Left ventricle myocardium inferior (tissue), 1 donor: ENCODE measurements at regions not wholly inside any gene's neighbourhood (a gene's known extent, or its start where the extent isn't known, plus 50 kb on each side); places are given as distances from the start of the nearest gene placed in this dataset.

Experiments used
- DNase-seq: peaks from one replicate; pipeline ENCODE4 v3.0.0-alpha.2; 2020
- H3K27ac ChIP-seq: fragments of 200-600 bp; replicated peaks from 2 replicates; pipeline ENCODE4 v1.8.0; 2021
- H3K27me3 ChIP-seq: fragments of 200-600 bp; 2 replicates; pipeline ENCODE4 v1.8.0; 2021; ENCODE audit warnings: low read depth
- H3K36me3 ChIP-seq: fragments of 200-600 bp; 2 replicates; pipeline ENCODE4 v1.8.0; 2021
- H3K4me1 ChIP-seq: fragments of 200-600 bp; 2 replicates; pipeline ENCODE4 v1.8.0; 2021
- H3K4me3 ChIP-seq: fragments of 200-600 bp; 2 replicates; pipeline ENCODE4 v1.8.0; 2021; ENCODE audit warnings: mild to moderate bottlenecking, moderate library complexity
- H3K9me3 ChIP-seq: fragments of 200-600 bp; replicated peaks from 2 replicates; pipeline ENCODE4 v1.8.0; 2021
- intact Hi-C: fragments of 100-400 bp; cut with micrococcal nuclease; formaldehyde crosslinking; loops from one replicate; pipeline ENCODE4 v1.11.0; 2022
- TF ChIP-seq, protein P1 (sequence below): fragments of 200-600 bp; IDR thresholded peaks from 2 replicates; pipeline ENCODE4 v1.8.0; 2021; ENCODE audit warnings: antibody characterized with exemption, mild to moderate bottlenecking, borderline replicate concordance
- donor health status: DM: no; HTN: yes; CAD: no; lungs with severe emphysema.

GRCh38 chr9:8036914-8037524 is 237.4 kb upstream of the DMAC1 start:
- H3K4me3 ChIP-seq: no peak overlapping the region
- TF ChIP-seq, protein P1, sequence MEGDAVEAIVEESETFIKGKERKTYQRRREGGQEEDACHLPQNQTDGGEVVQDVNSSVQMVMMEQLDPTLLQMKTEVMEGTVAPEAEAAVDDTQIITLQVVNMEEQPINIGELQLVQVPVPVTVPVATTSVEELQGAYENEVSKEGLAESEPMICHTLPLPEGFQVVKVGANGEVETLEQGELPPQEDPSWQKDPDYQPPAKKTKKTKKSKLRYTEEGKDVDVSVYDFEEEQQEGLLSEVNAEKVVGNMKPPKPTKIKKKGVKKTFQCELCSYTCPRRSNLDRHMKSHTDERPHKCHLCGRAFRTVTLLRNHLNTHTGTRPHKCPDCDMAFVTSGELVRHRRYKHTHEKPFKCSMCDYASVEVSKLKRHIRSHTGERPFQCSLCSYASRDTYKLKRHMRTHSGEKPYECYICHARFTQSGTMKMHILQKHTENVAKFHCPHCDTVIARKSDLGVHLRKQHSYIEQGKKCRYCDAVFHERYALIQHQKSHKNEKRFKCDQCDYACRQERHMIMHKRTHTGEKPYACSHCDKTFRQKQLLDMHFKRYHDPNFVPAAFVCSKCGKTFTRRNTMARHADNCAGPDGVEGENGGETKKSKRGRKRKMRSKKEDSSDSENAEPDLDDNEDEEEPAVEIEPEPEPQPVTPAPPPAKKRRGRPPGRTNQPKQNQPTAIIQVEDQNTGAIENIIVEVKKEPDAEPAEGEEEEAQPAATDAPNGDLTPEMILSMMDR: no peak
- H3K27ac ChIP-seq: no peak overlapping the region
- H3K36me3 ChIP-seq: no peaks in the 10 kb centered on the region
- H3K9me3 ChIP-seq: peaks cover 42% of the 10 kb centered on the region
- no peaks in the 10 kb centered on the region for H3K4me1 ChIP-seq
- intact Hi-C loops: no loop called here
- H3K27me3 ChIP-seq: no peaks in the 10 kb centered on the region
- DNase-seq: no peak

DNA sequence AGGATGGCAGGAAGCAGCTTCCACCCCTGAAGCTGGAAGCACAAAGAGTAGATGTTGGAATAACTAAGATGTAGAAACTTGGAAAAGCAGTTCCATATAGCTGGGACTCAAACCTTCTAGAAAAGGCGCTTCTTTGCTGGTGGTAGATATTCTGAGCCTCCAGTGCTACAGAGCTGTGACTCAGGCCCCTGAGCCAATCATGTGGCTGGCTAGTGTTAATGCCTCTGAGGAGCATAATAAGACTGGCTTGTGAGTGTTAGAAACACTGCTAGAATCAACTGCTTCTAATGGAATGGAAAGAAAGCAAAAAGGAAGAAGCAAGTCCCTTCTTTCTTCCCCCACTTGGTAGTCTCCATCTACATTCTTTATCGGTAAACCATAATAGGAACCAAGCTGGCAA is 234.2 kb upstream of the DMAC1 start:
- intact Hi-C loops: no loop called here
- H3K36me3 ChIP-seq: no peaks in the 10 kb centered on the region
- no peak overlapping the region for H3K27ac ChIP-seq
- peaks cover 19% of the 10 kb centered on the region for H3K9me3 ChIP-seq
- TF ChIP-seq, protein P1: no peak
- H3K27me3 ChIP-seq: no peaks in the 10 kb centered on the region
- H3K4me1 ChIP-seq: no peaks in the 10 kb centered on the region
- H3K4me3 ChIP-seq: no peak overlapping the region
- no peak for DNase-seq

- H3K27ac ChIP-seq: no peak overlapping the region
- H3K9me3 ChIP-seq: no peaks in the 10 kb centered on the region
- no peak overlapping the region for H3K4me3 ChIP-seq
- H3K4me1 ChIP-seq: no peaks in the 10 kb centered on the region
- no peaks in the 10 kb centered on the region for H3K27me3 ChIP-seq
- TF ChIP-seq, protein P1: no peak
- intact Hi-C loops: no loop called here
- no peak for DNase-seq
- no peaks in the 10 kb centered on the region for H3K36me3 ChIP-seq
Observed at GRCh38 chr9:8030095-8030494, 230.5 kb upstream of the DMAC1 start.

- no peaks in the 10 kb centered on the region for H3K27me3 ChIP-seq
- intact Hi-C loops: no loop called here
- H3K36me3 ChIP-seq: no peaks in the 10 kb centered on the region
- H3K4me3 ChIP-seq: no peak overlapping the region
- no peak for DNase-seq
- H3K27ac ChIP-seq: no peak overlapping the region
- H3K9me3 ChIP-seq: peaks cover 17% of the 10 kb centered on the region
- no peaks in the 10 kb centered on the region for H3K4me1 ChIP-seq
- TF ChIP-seq, protein P1: no peak
Observed at GRCh38 chr9:8027351-8027750, 227.8 kb upstream of the DMAC1 start.

DNA sequence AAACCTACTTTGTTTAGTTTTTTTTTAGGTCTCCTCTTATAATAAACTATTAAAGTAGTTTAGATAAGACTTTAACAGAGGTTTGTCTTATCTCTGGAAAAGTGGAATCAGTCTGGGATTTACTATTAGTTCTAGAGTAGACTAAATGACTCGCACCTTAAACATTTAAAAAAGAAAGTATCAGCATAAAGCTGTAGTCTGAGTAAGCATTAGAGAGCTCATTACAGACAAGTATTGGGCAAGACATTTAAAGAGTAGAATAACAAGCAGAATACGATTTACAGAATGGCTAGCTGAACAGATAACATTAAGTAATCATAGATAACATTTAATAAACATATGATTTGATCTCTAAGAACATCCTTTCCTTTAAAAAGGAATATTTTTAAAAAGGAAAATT is 226.0 kb upstream of the DMAC1 start:
- H3K27ac ChIP-seq: no peak overlapping the region
- H3K36me3 ChIP-seq: no peaks in the 10 kb centered on the region
- no peaks in the 10 kb centered on the region for H3K27me3 ChIP-seq
- H3K9me3 ChIP-seq: peaks cover 19% of the 10 kb centered on the region
- H3K4me3 ChIP-seq: no peak overlapping the region
- H3K4me1 ChIP-seq: no peaks in the 10 kb centered on the region
- intact Hi-C loops: no loop called here
- DNase-seq: no peak
- TF ChIP-seq, protein P1: no peak

DNA sequence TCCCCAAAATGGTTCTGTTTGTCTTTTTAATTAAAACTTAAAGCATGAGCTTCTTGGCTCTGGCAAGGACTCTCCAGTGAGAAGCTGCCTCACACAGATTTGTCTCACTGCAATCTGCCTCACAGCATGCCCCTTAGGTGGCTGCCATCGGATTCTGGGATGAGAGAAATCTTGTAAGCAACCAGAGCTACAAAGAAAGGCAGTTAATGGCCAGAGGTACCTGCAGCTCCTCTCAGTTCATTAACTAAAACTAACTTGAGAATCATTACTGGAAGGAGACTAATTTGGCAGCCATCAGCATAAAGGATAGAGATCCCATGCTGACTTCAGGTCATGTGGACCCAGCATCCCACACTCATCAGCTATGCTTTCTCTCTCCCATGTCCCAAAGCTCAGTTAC is 220.6 kb upstream of the DMAC1 start:
- no peaks in the 10 kb centered on the region for H3K27me3 ChIP-seq
- no peaks in the 10 kb centered on the region for H3K36me3 ChIP-seq
- no peak overlapping the region for H3K4me3 ChIP-seq
- no peaks in the 10 kb centered on the region for H3K4me1 ChIP-seq
- intact Hi-C loops: no loop called here
- TF ChIP-seq, protein P1: no peak
- no peak for DNase-seq
- H3K9me3 ChIP-seq: peaks cover 25% of the 10 kb centered on the region
- no peak overlapping the region for H3K27ac ChIP-seq
